ENCODE measurements at regions not wholly inside any gene's neighbourhood (a gene's known extent, or its start where the extent isn't known, plus 50 kb on each side); places are given as distances from the start of the nearest gene placed in this dataset.

DNA sequence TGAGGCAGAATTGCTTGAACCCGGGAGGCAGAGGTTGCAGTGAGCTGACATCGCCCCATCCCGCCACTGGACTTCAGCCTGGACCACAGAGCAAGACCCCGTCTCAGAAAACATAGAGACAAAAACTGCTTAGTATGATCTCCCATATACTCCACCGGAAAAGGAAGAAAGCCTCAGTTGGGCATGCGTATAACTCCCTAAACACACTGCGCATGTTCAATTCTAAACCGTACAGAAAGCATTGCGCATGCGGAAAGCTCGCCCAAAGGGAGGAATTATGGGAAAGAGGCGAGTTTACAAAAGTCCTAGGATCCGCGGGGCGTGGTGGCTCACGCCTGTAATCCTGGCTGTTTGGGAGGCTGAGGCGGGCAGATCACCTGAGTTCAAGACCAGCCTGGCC lies 312.7 kb upstream of the ERCC4 start:
- TF ChIP-seq POLR2A (IDR thresholded peaks at IDR 0.05; ENCODE audit: low read length) (no peak), GATA1 (IDR thresholded peaks at IDR 0.05; ENCODE audit: low read depth, low read length) (no peak)

All from erythroblast (primary cell).